H7 (cell line): ENCODE measurements at regions not wholly inside any gene's neighbourhood (a gene's known extent, or its start where the extent isn't known, plus 50 kb on each side); places are given as distances from the start of the nearest gene placed in this dataset.
"Not testable (repeated sequence)": the region's sequence is repeated elsewhere in the genome, so short reads cannot be mapped to it uniquely, and the experiment has no call there.

Source experiments
- DNase-seq: peaks from one replicate; pipeline ENCODE4 v3.0.0; 2012
- H3K27me3 ChIP-seq: 2 replicates; pipeline ENCODE4 v1.6.0; 2011; ENCODE audit warnings: mild to moderate bottlenecking, low read length; ENCODE audit not compliant: control insufficient read depth, insufficient read depth
- H3K36me3 ChIP-seq: replicated peaks from 2 replicates; pipeline ENCODE4 v1.5.1; 2011; ENCODE audit warnings: low read length; ENCODE audit not compliant: control insufficient read depth, insufficient read depth
- H3K4me3 ChIP-seq: 2 replicates; pipeline ENCODE4 v1.5.1; 2011; ENCODE audit warnings: low read depth, mild to moderate bottlenecking, control low read depth, low read length, moderate library complexity; ENCODE audit not compliant: insufficient read depth

- H3K27me3 ChIP-seq, DNase-seq, H3K36me3 ChIP-seq: not testable (repeated sequence)
- H3K4me3 ChIP-seq, result peak overlapping the region; percentile 26; the same call in 1 of the 2 replicates
Measured at GRCh38 chr15:30470601-30471365, 56.7 kb upstream of the GOLGA8R start.

GRCh38 chr15:30471366-30471749, 57.3 kb upstream of the GOLGA8R start:
- peak overlapping the region; percentile 26; the same call in 1 of the 2 replicates for H3K4me3 ChIP-seq
- H3K27me3 ChIP-seq, H3K36me3 ChIP-seq, DNase-seq: not testable (repeated sequence)

GRCh38 chr15:30471817-30472551, 57.9 kb upstream of the GOLGA8R start:
- not testable (repeated sequence) for DNase-seq, H3K4me3 ChIP-seq, H3K36me3 ChIP-seq, H3K27me3 ChIP-seq

DNA sequence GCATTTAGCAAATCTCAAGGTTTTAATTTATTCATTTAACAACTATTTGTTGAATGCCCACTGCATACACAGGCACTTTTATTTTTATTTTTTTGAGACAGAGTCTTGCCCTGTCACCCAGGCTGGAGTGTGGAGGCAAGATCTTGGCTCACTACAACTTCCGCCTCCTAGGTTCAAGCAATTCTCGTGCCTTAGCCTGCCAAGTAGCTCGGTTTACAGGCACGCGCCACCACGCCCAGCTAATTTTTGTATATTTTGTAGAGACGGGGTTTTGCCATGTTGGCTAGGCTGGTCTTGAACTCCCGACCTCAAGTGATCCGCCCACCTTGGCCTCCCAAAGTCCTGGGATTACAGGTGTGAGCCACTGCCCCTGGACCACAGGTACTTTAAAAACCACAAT, 67.0 kb upstream of the GOLGA8Q start:
- not testable (repeated sequence) for H3K27me3 ChIP-seq, DNase-seq, H3K36me3 ChIP-seq, H3K4me3 ChIP-seq

- not testable (repeated sequence) for H3K4me3 ChIP-seq, DNase-seq, H3K27me3 ChIP-seq, H3K36me3 ChIP-seq
Measured at GRCh38 chr15:30489237-30489636, 62.6 kb upstream of the GOLGA8Q start.

- not testable (repeated sequence) for H3K27me3 ChIP-seq, H3K36me3 ChIP-seq, H3K4me3 ChIP-seq, DNase-seq
Measured at GRCh38 chr15:30490334-30490733, 61.5 kb upstream of the GOLGA8Q start.

DNA sequence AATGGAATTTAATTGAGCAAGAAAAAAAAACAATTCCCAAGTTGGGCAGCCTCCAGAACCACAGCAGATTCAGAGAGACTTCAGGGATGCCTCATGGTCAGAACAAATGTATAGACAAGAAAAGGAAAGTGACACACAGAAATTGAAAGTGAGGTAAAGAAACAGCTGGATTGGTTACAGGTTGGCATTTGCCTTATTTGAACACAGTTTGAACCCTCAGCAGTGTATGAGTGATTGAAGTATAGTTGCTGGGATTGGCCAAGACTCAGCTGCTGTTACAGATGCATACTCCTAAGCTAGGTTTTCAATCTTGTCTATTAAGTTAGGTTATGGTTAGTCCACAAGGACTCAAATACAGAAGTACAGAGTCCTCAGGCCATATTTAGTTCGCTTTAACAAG, 57.9 kb upstream of the GOLGA8Q start:
- H3K4me3 ChIP-seq, DNase-seq, H3K36me3 ChIP-seq: not testable (repeated sequence)

GRCh38 chr15:30497275-30497674, 54.6 kb upstream of the GOLGA8Q start:
- H3K36me3 ChIP-seq, H3K27me3 ChIP-seq, H3K4me3 ChIP-seq, DNase-seq: not testable (repeated sequence)

More for the DNA sequence above, 57.9 kb upstream of the GOLGA8Q start:
- not testable (repeated sequence) for H3K27me3 ChIP-seq

DNA sequence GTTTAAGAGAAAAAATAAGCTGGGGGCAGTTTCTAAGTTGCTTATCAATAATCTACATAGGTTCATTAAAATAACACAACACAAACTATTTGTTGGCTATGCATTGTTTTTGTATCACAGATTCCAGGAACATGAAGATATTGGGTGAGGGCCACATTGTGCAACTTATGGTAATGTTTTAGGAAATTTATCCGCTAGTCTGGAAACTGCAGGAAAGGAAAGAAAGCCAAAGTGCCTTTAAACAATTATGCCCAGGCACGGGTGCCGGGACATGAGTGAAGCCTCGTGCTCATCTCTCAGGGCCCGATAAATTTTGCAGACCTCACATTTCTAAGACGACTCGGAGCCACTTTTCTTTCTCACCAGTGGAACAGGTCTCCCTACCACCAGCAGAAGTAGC, 52.6 kb upstream of the GOLGA8Q start:
- not testable (repeated sequence) for H3K27me3 ChIP-seq, H3K36me3 ChIP-seq, DNase-seq, H3K4me3 ChIP-seq

DNA sequence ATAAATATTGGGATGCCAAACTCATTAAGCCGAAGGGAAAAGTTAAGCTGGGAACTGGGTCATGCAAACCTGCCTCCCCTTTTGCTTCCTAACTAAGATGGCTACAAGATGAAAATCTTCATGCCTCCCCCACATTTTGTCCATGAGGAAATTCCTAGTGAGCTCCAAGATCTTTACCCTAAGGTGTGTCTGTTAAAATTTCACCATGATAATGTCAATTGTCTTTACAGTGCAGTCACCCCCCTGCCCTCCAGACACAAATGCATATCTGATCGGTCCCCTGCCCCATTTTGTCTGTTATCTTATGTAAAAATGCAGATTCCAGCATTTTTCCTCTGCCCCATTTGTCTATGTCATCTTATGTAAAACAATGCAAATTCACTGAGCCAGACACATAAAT, 51.3 kb upstream of the GOLGA8Q start:
- H3K36me3 ChIP-seq, H3K27me3 ChIP-seq, DNase-seq, H3K4me3 ChIP-seq: not testable (repeated sequence)
